ENCODE measurements at regions not wholly inside any gene's neighbourhood (a gene's known extent, or its start where the extent isn't known, plus 50 kb on each side); places are given as distances from the start of the nearest gene placed in this dataset.
"Not testable (repeated sequence)": the region's sequence is repeated elsewhere in the genome, so short reads cannot be mapped to it uniquely, and the experiment has no call there.

- Histone ChIP-seq H3K27me3 (ENCODE audit: control insufficient read depth, insufficient read depth, low read length) (no peaks in the 10 kb centered on the region), H3K4me3 (ENCODE audit: low read depth, low read length) (no peak overlapping the region), H3K36me3 (ENCODE audit: control insufficient read depth, insufficient read depth, low read length) (no peaks in the 10 kb centered on the region)
- no peak for DNase-seq (ENCODE audit: low read depth)
- TF ChIP-seq CTCF (IDR thresholded peaks at IDR 0.05; ENCODE audit: insufficient read depth, low read length, poor library complexity, severe bottlenecking) = no peak
Measured at GRCh38 chr3:81186412-81186811, 575.0 kb downstream of the GBE1 start.

- H3K4me3 ChIP-seq (ENCODE audit: low read depth, low read length); DNase-seq (ENCODE audit: low read depth); H3K36me3 ChIP-seq (ENCODE audit: control insufficient read depth, insufficient read depth, low read length); H3K27me3 ChIP-seq (ENCODE audit: control insufficient read depth, insufficient read depth, low read length): not testable (repeated sequence)
Measured at GRCh38 chr3:81182086-81182875, 579.2 kb downstream of the GBE1 start.

GRCh38 chr3:81173514-81173913 is 587.9 kb downstream of the GBE1 start:
- Histone ChIP-seq H3K27me3 (ENCODE audit: control insufficient read depth, insufficient read depth, low read length) (no peaks in the 10 kb centered on the region), H3K36me3 (ENCODE audit: control insufficient read depth, insufficient read depth, low read length) (no peaks in the 10 kb centered on the region), H3K4me3 (ENCODE audit: low read depth, low read length) (no peak overlapping the region)
- DNase-seq (ENCODE audit: low read depth) = no peak
- TF ChIP-seq CTCF (IDR thresholded peaks at IDR 0.05; ENCODE audit: insufficient read depth, low read length, poor library complexity, severe bottlenecking) = peak; percentile 29

GRCh38 chr3:81170298-81170697 is 591.1 kb downstream of the GBE1 start:
- Histone ChIP-seq H3K4me3 (ENCODE audit: low read depth, low read length) (no peak overlapping the region), H3K27me3 (ENCODE audit: control insufficient read depth, insufficient read depth, low read length) (no peaks in the 10 kb centered on the region), H3K36me3 (ENCODE audit: control insufficient read depth, insufficient read depth, low read length) (no peaks in the 10 kb centered on the region)
- no peak for TF ChIP-seq CTCF (IDR thresholded peaks at IDR 0.05; ENCODE audit: insufficient read depth, low read length, poor library complexity, severe bottlenecking)
- no peak for DNase-seq (ENCODE audit: low read depth)

GRCh38 chr3:81164806-81165205 is 596.6 kb downstream of the GBE1 start:
- no peak for TF ChIP-seq CTCF (IDR thresholded peaks at IDR 0.05; ENCODE audit: insufficient read depth, low read length, poor library complexity, severe bottlenecking)
- Histone ChIP-seq H3K36me3 (ENCODE audit: control insufficient read depth, insufficient read depth, low read length) (no peaks in the 10 kb centered on the region), H3K27me3 (ENCODE audit: control insufficient read depth, insufficient read depth, low read length) (no peaks in the 10 kb centered on the region), H3K4me3 (ENCODE audit: low read depth, low read length) (no peak overlapping the region)
- no peak for DNase-seq (ENCODE audit: low read depth)

- Histone ChIP-seq H3K36me3 (ENCODE audit: control insufficient read depth, insufficient read depth, low read length) (no peaks in the 10 kb centered on the region), H3K27me3 (ENCODE audit: control insufficient read depth, insufficient read depth, low read length) (no peaks in the 10 kb centered on the region), H3K4me3 (ENCODE audit: low read depth, low read length) (no peak overlapping the region)
- DNase-seq (ENCODE audit: low read depth) = no peak
- TF ChIP-seq CTCF (IDR thresholded peaks at IDR 0.05; ENCODE audit: insufficient read depth, low read length, poor library complexity, severe bottlenecking) = no peak
Measured at GRCh38 chr3:81161851-81162250, 599.6 kb downstream of the GBE1 start.

All from kidney epithelial cell (primary cell).